GM19452 (cell line): ENCODE measurements at regions not wholly inside any gene's neighbourhood (a gene's known extent, or its start where the extent isn't known, plus 50 kb on each side); places are given as distances from the start of the nearest gene placed in this dataset.
"Not testable (repeated sequence)": the region's sequence is repeated elsewhere in the genome, so short reads cannot be mapped to it uniquely, and the experiment has no call there.

Experiments
- ATAC-seq: cut with Tn5 transposase; IDR thresholded peaks from one replicate; pipeline ENCODE4 v1.9.1; 2021; ENCODE audit not compliant: unreplicated experiment

GRCh38 chr6:34646714-34647113 is 49.9 kb downstream of the ILRUN start:
- ATAC-seq: no peak

GRCh38 chr6:34645627-34646026 is 50.9 kb downstream of the ILRUN start:
- ATAC-seq: no peak

- ATAC-seq: no peak
Measured at GRCh38 chr6:34644716-34645115, 51.9 kb downstream of the ILRUN start.

- no peak for ATAC-seq
Measured at GRCh38 chr6:34642427-34642826, 54.1 kb downstream of the ILRUN start.

- ATAC-seq: not testable (repeated sequence)
Measured at GRCh38 chr6:34640074-34640849, 56.3 kb downstream of the ILRUN start.

- ATAC-seq: peak; percentile 74
Measured at GRCh38 chr6:34638834-34639736, 57.5 kb downstream of the ILRUN start.

GRCh38 chr6:34633785-34634184 is 62.8 kb downstream of the ILRUN start:
- no peak for ATAC-seq

GRCh38 chr6:34633256-34633655 is 63.3 kb downstream of the ILRUN start:
- no peak for ATAC-seq

- no peak for ATAC-seq
Measured at GRCh38 chr6:34630040-34630439, 66.5 kb downstream of the ILRUN start.

GRCh38 chr6:34627296-34627695 is 69.3 kb downstream of the ILRUN start:
- ATAC-seq: no peak

- no peak for ATAC-seq
Measured at GRCh38 chr6:34618430-34619182, 62.5 kb upstream of the SPDEF start.

- ATAC-seq: no peak
Measured at GRCh38 chr6:34617231-34617630, 61.1 kb upstream of the SPDEF start.

GRCh38 chr6:34616227-34616585 is 60.1 kb upstream of the SPDEF start:
- ATAC-seq: no peak

GRCh38 chr6:34615574-34616226 is 59.6 kb upstream of the SPDEF start:
- ATAC-seq: no peak

GRCh38 chr6:34610819-34611477 is 54.8 kb upstream of the SPDEF start:
- no peak for ATAC-seq

GRCh38 chr6:34608321-34609091 is 52.4 kb upstream of the SPDEF start:
- ATAC-seq: no peak

GRCh38 chr6:34606477-34607265 is 50.5 kb upstream of the SPDEF start:
- no peak for ATAC-seq
